K562 (cell line): ENCODE measurements at regions not wholly inside any gene's neighbourhood (a gene's known extent, or its start where the extent isn't known, plus 50 kb on each side); places are given as distances from the start of the nearest gene placed in this dataset.

Source experiments
- ATAC-seq: fragments of 200-7000 bp; cut with Tn5 transposase; 3 replicates; pipeline ENCODE4 v1.9.1; 2020; ENCODE audit warnings: moderate library complexity
- BruUV-seq: library from RNA; stranded (reverse); fragments of 400-500 nt; replicated peaks from 2 replicates; lab custom pipeline; 2021; lab: Mats Ljungman, UMichigan
- CTCF ChIA-PET: fragments of 300-600 bp; formaldehyde crosslinking; extraction: SDS; loops from one replicate; lab custom pipeline; 2021; ENCODE audit warnings: low intra/inter-chr PET ratio; lab: Yijun Ruan, JAX
- POLR2A ChIA-PET: fragments of 300-600, 350-650 bp; sonication (Branson Sonifier 250); formaldehyde crosslinking; extraction: SDS; loops from one replicate; lab custom pipeline; 2021; ENCODE audit warnings: antibody characterized with exemption, inconsistent platforms; lab: Yijun Ruan, JAX
- DNase-seq, 4 experiments: peaks; one replicate each; pipeline versions ENCODE4 v3.0.0 to v3.0.0-alpha.2; 2011 to 2018; ENCODE audit warnings: low spot score in 3 of 4, mixed read lengths in 3 of 4; ENCODE audit errors: extremely low read depth in 1 of 4
- FAIRE-seq: peaks from 2 replicates; lab custom pipeline; 2011; peaks lifted over from hg19 to GRCh38; lab: Jason Lieb, UNC
- H2AFZ ChIP-seq: 2 replicates; pipeline ENCODE4 v1.6.0; 2011; ENCODE audit warnings: low read depth, low read length, control low read depth, inconsistent platforms
- H3K27ac ChIP-seq: fragments of 200-600 bp; 3 replicates; pipeline ENCODE4 v1.8.0; 2011; ENCODE audit warnings: low read depth, mild to moderate bottlenecking, control low read depth, inconsistent platforms, low read length, moderate library complexity, mixed read lengths; ENCODE audit errors: extremely low read depth
- H3K27me3 ChIP-seq, 2 experiments: fragments of 300-600 bp in 1 of 2; 2 replicates in 1 of 2; 3 replicates in 1 of 2; pipeline versions ENCODE4 v1.6.0 to v1.8.0; 2011; ENCODE audit warnings: inconsistent platforms in 2 of 2, low read length in 2 of 2, mild to moderate bottlenecking in 1 of 2, mixed read lengths in 1 of 2, moderate library complexity in 1 of 2; ENCODE audit not compliant: control insufficient read depth in 2 of 2, insufficient read depth in 2 of 2
- H3K36me3 ChIP-seq: fragments of 300-600 bp; 3 replicates; pipeline ENCODE4 v1.8.0; 2011; ENCODE audit warnings: mild to moderate bottlenecking, low read length, inconsistent platforms; ENCODE audit not compliant: control insufficient read depth, insufficient read depth
- H3K4me1 ChIP-seq, 2 experiments: fragments of 200-600 bp in 1 of 2; replicated peaks in 1 of 2; 2 replicates in 1 of 2; 3 replicates in 1 of 2; pipeline versions ENCODE4 v1.5.1 to v1.8.0; 2011; ENCODE audit warnings: inconsistent platforms in 2 of 2, low read length in 2 of 2, mild to moderate bottlenecking in 1 of 2, mixed read lengths in 1 of 2, moderate library complexity in 1 of 2; ENCODE audit not compliant: control insufficient read depth in 2 of 2, insufficient read depth in 2 of 2
- H3K4me2 ChIP-seq: 2 replicates; pipeline ENCODE4 v1.6.1; 2011; ENCODE audit warnings: low read length, control low read depth, inconsistent platforms, mixed read lengths; ENCODE audit not compliant: insufficient read depth
- H3K4me3 ChIP-seq: fragments of 200-600 bp; sonication (generic), shearing (Covaris generic); 2 replicates; pipeline ENCODE4 v1.5.1; 2016; ENCODE audit warnings: control low read depth, inconsistent platforms
- H3K79me2 ChIP-seq: fragments of 200-600 bp; 3 replicates; pipeline ENCODE4 v1.8.0; 2011; ENCODE audit warnings: low read length, inconsistent platforms; ENCODE audit not compliant: control insufficient read depth, insufficient read depth
- H3K9ac ChIP-seq, 2 experiments: 2 replicates each; pipeline versions ENCODE4 v1.6.0 to v1.6.1; 2011; ENCODE audit warnings: low read depth in 2 of 2, low read length in 2 of 2, control low read depth in 1 of 2, inconsistent platforms in 1 of 2, mild to moderate bottlenecking in 1 of 2, mixed read lengths in 1 of 2; ENCODE audit not compliant: insufficient read depth in 1 of 2
- H3K9me1 ChIP-seq: one replicate; pipeline ENCODE4 v1.6.0; 2011; ENCODE audit warnings: inconsistent platforms, mild to moderate bottlenecking, low read length, moderate library complexity; ENCODE audit not compliant: control insufficient read depth, insufficient read depth
- H3K9me3 ChIP-seq: replicated peaks from 2 replicates; pipeline ENCODE4 v1.5.1; 2011; ENCODE audit warnings: low read depth, low read length, inconsistent platforms; ENCODE audit not compliant: control insufficient read depth, insufficient read depth
- H4K20me1 ChIP-seq: replicated peaks from 2 replicates; pipeline ENCODE4 v1.6.1; 2011; ENCODE audit warnings: low read length, inconsistent platforms, mixed read lengths; ENCODE audit not compliant: control insufficient read depth, insufficient read depth
- ELF2 ChIP-seq: fragments of 250-450 bp; sonication (Bioruptor Pico); IDR thresholded peaks from 2 replicates; pipeline ENCODE4 v1.5.0; 2021; ENCODE audit warnings: mild to moderate bottlenecking
- ELF4 ChIP-seq: fragments of 450-650 bp; formaldehyde crosslinking; IDR thresholded peaks from 2 replicates; pipeline ENCODE4 v1.4.0; 2022; ENCODE audit warnings: missing genetic modification characterization
- FOXK1 ChIP-seq: sonication (generic); formaldehyde crosslinking; IDR thresholded peaks from 2 replicates; pipeline ENCODE4 v1.8.0; 2022; ENCODE audit warnings: missing genetic modification reagents, mild to moderate bottlenecking, borderline replicate concordance
- IRF2 ChIP-seq: sonication (generic); formaldehyde crosslinking; IDR thresholded peaks from 2 replicates; pipeline ENCODE4 v1.8.1; 2022; ENCODE audit warnings: mild to moderate bottlenecking, missing genetic modification reagents
- RB1 ChIP-seq: fragments of 450-650 bp; IDR thresholded peaks from 2 replicates; pipeline ENCODE4 v1.6.1; 2017; ENCODE audit warnings: low read depth, mild to moderate bottlenecking
- SAFB ChIP-seq: fragments of 200-400 bp; formaldehyde crosslinking; IDR thresholded peaks from 2 replicates; pipeline ENCODE4 v1.6.1; 2017; ENCODE audit warnings: low read depth, low read length, borderline replicate concordance
- TCF7L2 ChIP-seq: fragments of 150-350 bp; IDR thresholded peaks from 2 replicates; pipeline ENCODE4 v1.6.1; 2016; ENCODE audit warnings: low read depth, mild to moderate bottlenecking, low read length, moderate library complexity
- U2AF2 ChIP-seq: fragments of 200-400 bp; formaldehyde crosslinking; optimal IDR thresholded peaks from 2 replicates; pipeline ENCODE3; 2017; ENCODE audit warnings: low read depth, mild to moderate bottlenecking, low read length
- ZNF239 ChIP-seq: fragments of 250-450 bp; sonication (Bioruptor Pico); IDR thresholded peaks from 2 replicates; pipeline ENCODE4 v1.4.0; 2020; ENCODE audit warnings: mild to moderate bottlenecking
- ZNF311 ChIP-seq: fragments of 250-450 bp; sonication (Bioruptor Pico); IDR thresholded peaks from 2 replicates; pipeline ENCODE4 v1.4.0; 2020; ENCODE audit warnings: mild to moderate bottlenecking, moderate library complexity
- WGBS: fragments of 100-300 bp; shearing (Covaris generic); methylation state at CpG from one replicate; pipeline ENCODE4 v1.1.6; 2016; ENCODE audit warnings: low coverage, mixed read lengths; ENCODE audit not compliant: insufficient coverage; ENCODE audit errors: missing lambda C conversion rate; 5-methylcytosine and 5-hydroxymethylcytosine counted together
- in situ Hi-C: fragments of 300-500 bp; cut with MboI; formaldehyde crosslinking; loops from 4 replicates; pipeline ENCODE4 v1.15.0; 2018; ENCODE audit warnings: inconsistent platforms, mixed read lengths
- intact Hi-C: fragments of 100-400 bp; cut with micrococcal nuclease; formaldehyde crosslinking; loops from 2 replicates; pipeline ENCODE4 v1.14.2; 2022
- TF ChIP-seq, protein P1 (sequence below): fragments of 450-650 bp; formaldehyde crosslinking; IDR thresholded peaks from 2 replicates; pipeline ENCODE4 v1.4.0; 2020; ENCODE audit warnings: mild to moderate bottlenecking, moderate library complexity
- TF ChIP-seq, protein P2 (sequence below): sonication (generic); formaldehyde crosslinking; IDR thresholded peaks from 2 replicates; pipeline ENCODE4 v1.8.1; 2023; ENCODE audit warnings: mild to moderate bottlenecking, missing genetic modification reagents

- FAIRE-seq (no peak), ATAC-seq (no peak), DNase-seq (no peak)
- Histone ChIP-seq H2AFZ (no peak overlapping the region), H3K4me2 (no peak overlapping the region), H3K9me1 (no peaks in the 10 kb centered on the region), H3K9ac (no peak overlapping the region), H3K27me3 (no peaks in the 10 kb centered on the region), H3K27ac (no peak overlapping the region), H3K79me2 (no peaks in the 10 kb centered on the region), H3K36me3 (no peaks in the 10 kb centered on the region), H3K9me3 (0 out of 2 replicates have a peak, but pooled peaks cover 1% of the 10 kb centered on the region), H3K4me3 (no peak overlapping the region), H3K4me1 (no peaks in the 10 kb centered on the region), H4K20me1 (no peaks in the 10 kb centered on the region)
- WGBS = 0% methylated on average over 2 of the region's 2 CpGs
- in situ Hi-C loops (no loop called here), intact Hi-C loops (no loop called here)
- ChIA-PET POLR2A (no interaction called here), CTCF (no interaction called here)
- no TSS peak for BruUV-seq
- TF ChIP-seq, protein P1, sequence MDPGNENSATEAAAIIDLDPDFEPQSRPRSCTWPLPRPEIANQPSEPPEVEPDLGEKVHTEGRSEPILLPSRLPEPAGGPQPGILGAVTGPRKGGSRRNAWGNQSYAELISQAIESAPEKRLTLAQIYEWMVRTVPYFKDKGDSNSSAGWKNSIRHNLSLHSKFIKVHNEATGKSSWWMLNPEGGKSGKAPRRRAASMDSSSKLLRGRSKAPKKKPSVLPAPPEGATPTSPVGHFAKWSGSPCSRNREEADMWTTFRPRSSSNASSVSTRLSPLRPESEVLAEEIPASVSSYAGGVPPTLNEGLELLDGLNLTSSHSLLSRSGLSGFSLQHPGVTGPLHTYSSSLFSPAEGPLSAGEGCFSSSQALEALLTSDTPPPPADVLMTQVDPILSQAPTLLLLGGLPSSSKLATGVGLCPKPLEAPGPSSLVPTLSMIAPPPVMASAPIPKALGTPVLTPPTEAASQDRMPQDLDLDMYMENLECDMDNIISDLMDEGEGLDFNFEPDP = no peak
- no peak for TF ChIP-seq U2AF2
- TF ChIP-seq, protein P2, sequence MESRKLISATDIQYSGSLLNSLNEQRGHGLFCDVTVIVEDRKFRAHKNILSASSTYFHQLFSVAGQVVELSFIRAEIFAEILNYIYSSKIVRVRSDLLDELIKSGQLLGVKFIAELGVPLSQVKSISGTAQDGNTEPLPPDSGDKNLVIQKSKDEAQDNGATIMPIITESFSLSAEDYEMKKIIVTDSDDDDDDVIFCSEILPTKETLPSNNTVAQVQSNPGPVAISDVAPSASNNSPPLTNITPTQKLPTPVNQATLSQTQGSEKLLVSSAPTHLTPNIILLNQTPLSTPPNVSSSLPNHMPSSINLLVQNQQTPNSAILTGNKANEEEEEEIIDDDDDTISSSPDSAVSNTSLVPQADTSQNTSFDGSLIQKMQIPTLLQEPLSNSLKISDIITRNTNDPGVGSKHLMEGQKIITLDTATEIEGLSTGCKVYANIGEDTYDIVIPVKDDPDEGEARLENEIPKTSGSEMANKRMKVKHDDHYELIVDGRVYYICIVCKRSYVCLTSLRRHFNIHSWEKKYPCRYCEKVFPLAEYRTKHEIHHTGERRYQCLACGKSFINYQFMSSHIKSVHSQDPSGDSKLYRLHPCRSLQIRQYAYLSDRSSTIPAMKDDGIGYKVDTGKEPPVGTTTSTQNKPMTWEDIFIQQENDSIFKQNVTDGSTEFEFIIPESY (CRISPR knock-in tag) = no peak
- no peak for TF ChIP-seq IRF2
- TF ChIP-seq ZNF239 = no peak
- TF ChIP-seq ZNF311 (CRISPR knock-in tag) = no peak
- TF ChIP-seq RB1 = no peak
- no peak for TF ChIP-seq FOXK1 (CRISPR knock-in tag)
- TF ChIP-seq ELF2 = no peak
- no peak for TF ChIP-seq TCF7L2
- TF ChIP-seq ELF4 (CRISPR knock-in tag) = no peak
- TF ChIP-seq SAFB = no peak
Observed at GRCh38 chr1:221939607-221940006, 197.7 kb upstream of the DUSP10 start.
